PC-3 (cell line): ENCODE measurements at regions not wholly inside any gene's neighbourhood (a gene's known extent, or its start where the extent isn't known, plus 50 kb on each side); places are given as distances from the start of the nearest gene placed in this dataset.

Source experiments
- CTCF ChIP-seq: fragments of 300-600 bp; sonication (generic); conservative IDR thresholded peaks from 2 replicates; pipeline ENCODE4 v1.5.1; 2017; ENCODE audit warnings: antibody characterized with exemption, low read depth, mild to moderate bottlenecking, low read length
- EZH2 ChIP-seq: fragments of 300-600 bp; sonication (generic); IDR thresholded peaks from one replicate; pipeline ENCODE4 v1.6.1; 2017; ENCODE audit warnings: antibody characterized with exemption, mild to moderate bottlenecking, low read length; ENCODE audit not compliant: unreplicated experiment
- EZH2phosphoT487 ChIP-seq: fragments of 300-600 bp; sonication (generic); IDR thresholded peaks from 2 replicates; pipeline ENCODE4 v1.6.1; 2018; ENCODE audit warnings: mild to moderate bottlenecking, antibody characterized with exemption, low read length, borderline replicate concordance

- no peak for TF ChIP-seq CTCF
- no peak for TF ChIP-seq EZH2phosphoT487
- no peak for TF ChIP-seq EZH2
Measured at GRCh38 chrX:19178402-19178801, 56.1 kb upstream of the ADGRG2 start.
